ENCODE measurements at regions not wholly inside any gene's neighbourhood (a gene's known extent, or its start where the extent isn't known, plus 50 kb on each side); places are given as distances from the start of the nearest gene placed in this dataset.
"Not testable (repeated sequence)": the region's sequence is repeated elsewhere in the genome, so short reads cannot be mapped to it uniquely, and the experiment has no call there.

DNA sequence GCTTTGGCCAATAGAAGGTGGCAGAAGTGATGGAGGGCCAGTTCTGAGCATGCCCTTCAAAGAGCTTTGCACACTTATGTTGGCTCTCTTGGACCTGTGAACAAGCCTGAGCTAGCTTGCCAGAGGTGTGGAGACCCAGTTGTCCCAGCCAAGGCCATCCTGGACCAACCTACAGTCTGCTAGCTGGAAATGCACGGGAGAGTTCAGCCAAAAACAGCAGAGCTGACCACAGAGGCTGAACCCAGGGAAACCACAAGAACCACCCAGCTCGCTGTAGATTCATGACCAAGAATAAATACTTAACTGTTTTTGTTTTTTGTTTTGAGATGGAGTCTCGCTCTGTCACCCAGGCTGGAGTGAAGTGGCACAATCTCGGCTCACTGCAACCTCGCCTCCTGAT, 65.4 kb upstream of the HAND1 start:
- no peaks in the 10 kb centered on the region for H3K9me3 ChIP-seq
- peaks cover 0 to 19% of the 10 kb centered on the region in 2 experiments for H3K27me3 ChIP-seq (replicated peaks in 1 of 2; ENCODE audit: control insufficient read depth in 2 of 2, extremely low read depth in 1 of 2, insufficient read depth in 2 of 2, low read length in 1 of 2)
- H3K27ac ChIP-seq (ENCODE audit: low read length) = no peak overlapping the region
- Mint-ChIP-seq H3K4me1 (no peaks in the 10 kb centered on the region), H3K4me3 (no peak overlapping the region), H3K36me3 (no peaks in the 10 kb centered on the region), H3K27me3 (peaks cover 7 to 13% of the 10 kb centered on the region in 2 donors), H3K27ac (no peak overlapping the region), H3K9me3 (no peaks in the 10 kb centered on the region)
- H3K36me3 ChIP-seq (ENCODE audit: control insufficient read depth in 2 of 2, extremely low read depth in 1 of 2, insufficient read depth in 1 of 2, low read length in 1 of 2) = no peaks in the 10 kb centered on the region
- H3K4me1 ChIP-seq (ENCODE audit: control insufficient read depth in 1 of 2, extremely low read depth in 1 of 2, insufficient read depth in 2 of 2, low read length in 2 of 2) = no peaks in the 10 kb centered on the region
- ATAC-seq (replicated peaks in 1 of 4) (no peak), DNase-seq (no peak)
- ChIA-PET POLR2A (no interaction called here), CTCF (no interaction called here)
- 78% methylated on average over 4 of the region's 5 CpGs for WGBS (ENCODE audit: insufficient coverage)
- no peak overlapping the region for H3K4me3 ChIP-seq (ENCODE audit: control insufficient read depth in 1 of 2, extremely low read depth in 1 of 2, low read length in 1 of 2)

DNA sequence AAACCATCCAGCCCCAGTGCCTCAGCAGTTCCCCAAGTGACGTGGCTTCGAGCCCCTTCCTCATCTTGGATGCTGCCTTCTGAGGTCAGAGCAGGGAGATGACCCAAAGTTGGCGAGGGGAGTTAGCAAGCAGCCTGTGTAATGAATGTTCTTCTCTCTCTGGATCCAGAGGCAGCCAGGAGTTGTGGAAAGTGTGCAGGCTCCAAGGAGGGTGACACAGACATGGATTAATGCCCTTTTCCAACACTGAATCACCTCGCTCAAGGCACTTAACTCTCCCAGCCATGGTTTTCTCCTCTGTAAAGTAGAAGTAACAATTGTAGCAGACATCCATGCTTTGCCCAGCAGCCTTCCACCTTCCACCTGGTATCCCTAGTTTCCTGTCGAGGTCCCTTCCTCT, 64.6 kb upstream of the HAND1 start:
- POLR2A ChIA-PET = no interaction called here
- H3K9me3 Mint-ChIP-seq = no peaks in the 10 kb centered on the region
- Histone ChIP-seq H3K4me1 (ENCODE audit: control insufficient read depth in 1 of 2, extremely low read depth in 1 of 2, insufficient read depth in 2 of 2, low read length in 2 of 2) (no peaks in the 10 kb centered on the region), H3K27me3 (replicated peaks in 1 of 2; ENCODE audit: control insufficient read depth in 2 of 2, extremely low read depth in 1 of 2, insufficient read depth in 2 of 2, low read length in 1 of 2) (peaks cover 0 to 21% of the 10 kb centered on the region in 2 experiments), H3K4me3 (ENCODE audit: control insufficient read depth in 1 of 2, extremely low read depth in 1 of 2, low read length in 1 of 2) (no peak overlapping the region), H3K27ac (ENCODE audit: low read length) (no peak overlapping the region), H3K36me3 (ENCODE audit: control insufficient read depth in 2 of 2, extremely low read depth in 1 of 2, insufficient read depth in 1 of 2, low read length in 1 of 2) (no peaks in the 10 kb centered on the region), H3K9me3 (no peaks in the 10 kb centered on the region)
- CTCF ChIA-PET = no interaction called here
- no peak overlapping the region for H3K27ac Mint-ChIP-seq
- no CpG with 5 or more reads among the region's 5 CpGs for WGBS (ENCODE audit: insufficient coverage)
- H3K36me3 Mint-ChIP-seq = no peaks in the 10 kb centered on the region
- DNase-seq (no peak), ATAC-seq (replicated peaks in 1 of 4) (no peak)
- H3K4me3 Mint-ChIP-seq = no peak overlapping the region
- no peaks in the 10 kb centered on the region for H3K4me1 Mint-ChIP-seq
- peaks cover 7 to 13% of the 10 kb centered on the region in 2 donors for H3K27me3 Mint-ChIP-seq

DNA sequence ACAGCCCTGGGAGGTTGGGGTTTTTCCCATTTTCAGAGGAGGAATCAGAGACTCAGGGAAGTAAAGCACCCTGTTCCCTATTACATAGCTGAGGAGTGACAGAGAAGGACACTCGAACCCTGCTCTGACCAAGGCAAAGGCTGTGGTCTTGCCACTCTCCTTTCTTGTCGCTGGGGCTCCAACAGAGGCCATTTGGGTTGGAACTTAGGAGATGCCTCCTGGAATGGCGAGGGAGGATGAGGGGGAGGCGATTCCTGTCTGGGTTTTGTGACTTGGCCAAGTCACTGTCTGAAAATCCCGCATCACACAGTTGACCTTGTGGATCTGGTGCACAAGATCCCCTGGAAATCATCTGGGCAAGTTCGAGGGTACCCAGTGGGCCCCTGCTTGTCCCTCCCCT, 64.0 kb upstream of the HAND1 start:
- H3K4me1 Mint-ChIP-seq = no peaks in the 10 kb centered on the region
- H3K27ac ChIP-seq (ENCODE audit: low read length) = no peak overlapping the region
- no peak overlapping the region for H3K4me3 Mint-ChIP-seq
- H3K27ac Mint-ChIP-seq = no peak overlapping the region
- WGBS (ENCODE audit: insufficient coverage) = 29% methylated on average over 1 of the region's 6 CpGs
- H3K36me3 ChIP-seq (ENCODE audit: control insufficient read depth in 2 of 2, extremely low read depth in 1 of 2, insufficient read depth in 1 of 2, low read length in 1 of 2) = no peaks in the 10 kb centered on the region
- ChIA-PET CTCF (no interaction called here), POLR2A (no interaction called here)
- H3K4me1 ChIP-seq (ENCODE audit: control insufficient read depth in 1 of 2, extremely low read depth in 1 of 2, insufficient read depth in 2 of 2, low read length in 2 of 2) = no peaks in the 10 kb centered on the region
- DNase-seq = no peak
- ATAC-seq (replicated peaks in 1 of 4) = no peak
- no peaks in the 10 kb centered on the region for H3K36me3 Mint-ChIP-seq
- H3K27me3 ChIP-seq (replicated peaks in 1 of 2; ENCODE audit: control insufficient read depth in 2 of 2, extremely low read depth in 1 of 2, insufficient read depth in 2 of 2, low read length in 1 of 2) = peaks cover 0 to 21% of the 10 kb centered on the region in 2 experiments
- H3K9me3 Mint-ChIP-seq = no peaks in the 10 kb centered on the region
- H3K9me3 ChIP-seq = no peaks in the 10 kb centered on the region
- H3K27me3 Mint-ChIP-seq = peaks cover 8 to 13% of the 10 kb centered on the region in 2 donors
- H3K4me3 ChIP-seq (ENCODE audit: control insufficient read depth in 1 of 2, extremely low read depth in 1 of 2, low read length in 1 of 2) = no peak overlapping the region

DNA sequence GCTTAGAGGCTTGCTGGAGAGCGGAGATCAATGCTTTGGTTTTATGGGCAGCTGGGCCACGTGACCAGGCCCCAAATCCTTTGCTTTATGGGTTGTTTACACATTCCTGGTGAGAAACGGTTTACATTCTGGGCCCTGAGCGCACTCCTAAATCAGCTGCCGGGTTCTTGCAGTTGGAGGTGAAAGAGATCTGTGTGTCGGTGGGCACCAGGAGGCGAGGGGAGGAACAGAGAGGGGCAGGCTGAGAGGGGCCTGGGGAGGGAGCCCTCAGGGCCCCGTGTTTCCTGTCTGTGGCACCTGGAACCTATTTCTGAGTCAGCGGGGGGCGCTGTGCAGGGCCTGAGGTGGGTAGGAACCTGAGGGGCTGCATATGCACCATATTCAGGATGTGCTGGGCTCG, 63.5 kb upstream of the HAND1 start:
- CTCF ChIA-PET = no interaction called here
- 70% methylated on average over 8 of the region's 11 CpGs for WGBS (ENCODE audit: insufficient coverage)

DNA sequence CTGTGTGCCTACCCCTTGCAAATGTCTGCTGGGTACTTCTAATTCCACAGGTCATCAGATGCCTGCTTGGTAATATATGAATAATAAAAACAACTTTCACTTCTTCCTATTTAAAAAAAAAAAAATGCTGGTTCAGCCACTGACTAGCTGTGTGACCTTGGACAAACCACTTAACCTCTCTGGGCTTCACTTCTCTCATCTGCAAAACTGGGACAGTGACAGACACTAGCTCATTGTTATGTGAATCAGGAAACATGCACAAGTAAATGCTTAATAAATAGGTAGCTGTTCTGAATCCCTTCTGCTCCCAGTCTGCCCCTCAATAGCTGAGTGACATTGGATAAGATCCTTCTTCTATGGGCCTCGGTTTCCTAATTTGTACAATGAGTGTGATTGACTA, 62.6 kb upstream of the HAND1 start:
- Histone ChIP-seq H3K36me3 (ENCODE audit: control insufficient read depth in 2 of 2, extremely low read depth in 1 of 2, insufficient read depth in 1 of 2, low read length in 1 of 2) (no peaks in the 10 kb centered on the region), H3K27me3 (replicated peaks in 1 of 2; ENCODE audit: control insufficient read depth in 2 of 2, extremely low read depth in 1 of 2, insufficient read depth in 2 of 2, low read length in 1 of 2) (peaks cover 0 to 20% of the 10 kb centered on the region in 2 experiments), H3K4me3 (ENCODE audit: control insufficient read depth in 1 of 2, extremely low read depth in 1 of 2, low read length in 1 of 2) (no peak overlapping the region), H3K9me3 (no peaks in the 10 kb centered on the region), H3K27ac (ENCODE audit: low read length) (no peak overlapping the region), H3K4me1 (ENCODE audit: control insufficient read depth in 1 of 2, extremely low read depth in 1 of 2, insufficient read depth in 2 of 2, low read length in 2 of 2) (no peaks in the 10 kb centered on the region)
- ChIA-PET POLR2A (no interaction called here), CTCF (no interaction called here)
- DNase-seq (no peak), ATAC-seq (replicated peaks in 1 of 4) (no peak)
- H3K36me3 Mint-ChIP-seq = no peaks in the 10 kb centered on the region
- no peaks in the 10 kb centered on the region for H3K4me1 Mint-ChIP-seq
- H3K27ac Mint-ChIP-seq = no peak overlapping the region
- no peaks in the 10 kb centered on the region for H3K9me3 Mint-ChIP-seq
- no peak overlapping the region for H3K4me3 Mint-ChIP-seq
- peaks cover 11 to 14% of the 10 kb centered on the region in 2 donors for H3K27me3 Mint-ChIP-seq
- WGBS (ENCODE audit: insufficient coverage) = 40% methylated on average over 1 of the region's 1 CpG

More for the DNA sequence above, 63.5 kb upstream of the HAND1 start:
- no peak overlapping the region for H3K27ac Mint-ChIP-seq
- H3K4me3 Mint-ChIP-seq = no peak overlapping the region
- H3K9me3 Mint-ChIP-seq = no peaks in the 10 kb centered on the region
- Histone ChIP-seq H3K36me3 (ENCODE audit: control insufficient read depth in 2 of 2, extremely low read depth in 1 of 2, insufficient read depth in 1 of 2, low read length in 1 of 2) (no peaks in the 10 kb centered on the region), H3K27me3 (replicated peaks in 1 of 2; ENCODE audit: control insufficient read depth in 2 of 2, extremely low read depth in 1 of 2, insufficient read depth in 2 of 2, low read length in 1 of 2) (peaks cover 0 to 21% of the 10 kb centered on the region in 2 experiments), H3K27ac (ENCODE audit: low read length) (no peak overlapping the region), H3K4me3 (ENCODE audit: control insufficient read depth in 1 of 2, extremely low read depth in 1 of 2, low read length in 1 of 2) (no peak overlapping the region), H3K4me1 (ENCODE audit: control insufficient read depth in 1 of 2, extremely low read depth in 1 of 2, insufficient read depth in 2 of 2, low read length in 2 of 2) (no peaks in the 10 kb centered on the region), H3K9me3 (no peaks in the 10 kb centered on the region)
- peaks cover 12 to 13% of the 10 kb centered on the region in 2 donors for H3K27me3 Mint-ChIP-seq
- POLR2A ChIA-PET = no interaction called here
- ATAC-seq (replicated peaks in 1 of 4) (no peak), DNase-seq (no peak)
- no peaks in the 10 kb centered on the region for H3K4me1 Mint-ChIP-seq
- no peaks in the 10 kb centered on the region for H3K36me3 Mint-ChIP-seq

DNA sequence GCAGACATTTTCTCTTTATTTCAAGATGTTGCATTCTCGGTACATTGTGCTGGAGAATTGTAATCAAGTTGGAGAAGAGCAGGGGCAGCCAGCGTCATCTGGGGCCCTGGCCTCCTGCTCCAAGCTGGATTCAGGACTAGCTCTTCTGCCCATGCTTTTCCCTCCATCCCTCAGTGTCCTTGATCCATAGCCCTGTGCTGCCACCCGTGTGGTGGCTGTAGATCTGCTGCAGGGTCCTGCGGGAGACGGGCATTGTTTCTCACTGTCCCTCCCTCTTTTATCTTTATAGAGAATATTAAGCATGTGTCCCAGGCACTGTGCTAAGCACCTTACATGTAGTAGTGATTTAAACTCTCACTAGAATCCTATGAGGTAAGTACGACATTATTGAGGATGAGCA, 60.5 kb upstream of the HAND1 start:
- ChIA-PET CTCF (no interaction called here), POLR2A (no interaction called here)

DNA sequence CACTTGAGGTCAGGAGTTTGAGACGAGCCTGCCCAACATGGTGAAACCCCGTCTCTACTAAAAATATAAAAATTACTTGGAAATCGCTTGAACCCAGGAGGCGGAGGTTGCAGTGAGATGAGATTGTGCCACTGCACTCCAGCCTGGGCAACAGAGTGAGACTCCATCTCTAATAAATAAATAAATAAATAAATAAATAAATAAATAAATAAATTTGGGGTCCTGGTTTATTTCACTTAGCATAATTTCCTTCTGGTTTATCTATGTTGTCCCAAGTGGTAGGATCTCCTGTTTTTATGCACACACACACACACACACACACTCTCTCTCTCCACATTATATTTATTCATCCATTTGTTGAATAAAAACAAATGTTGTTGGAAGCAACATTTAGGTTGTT, 58.4 kb upstream of the HAND1 start:
- H3K4me1 Mint-ChIP-seq; POLR2A ChIA-PET; H3K4me3 ChIP-seq (ENCODE audit: control insufficient read depth in 1 of 2, extremely low read depth in 1 of 2, low read length in 1 of 2); H3K4me1 ChIP-seq (ENCODE audit: control insufficient read depth in 1 of 2, extremely low read depth in 1 of 2, insufficient read depth in 2 of 2, low read length in 2 of 2); H3K4me3 Mint-ChIP-seq; CTCF ChIA-PET; ATAC-seq (replicated peaks in 1 of 4); H3K27ac ChIP-seq (ENCODE audit: low read length); H3K27ac Mint-ChIP-seq; DNase-seq; H3K36me3 Mint-ChIP-seq; H3K9me3 ChIP-seq; H3K36me3 ChIP-seq (ENCODE audit: control insufficient read depth in 2 of 2, extremely low read depth in 1 of 2, insufficient read depth in 1 of 2, low read length in 1 of 2); H3K9me3 Mint-ChIP-seq: not testable (repeated sequence)
- 67% methylated on average over 1 of the region's 4 CpGs for WGBS (ENCODE audit: insufficient coverage)
- H3K27me3 Mint-ChIP-seq = peaks cover 8 to 20% of the 10 kb centered on the region in 2 donors
- H3K27me3 ChIP-seq (replicated peaks in 1 of 2; ENCODE audit: control insufficient read depth in 2 of 2, extremely low read depth in 1 of 2, insufficient read depth in 2 of 2, low read length in 1 of 2) = peaks cover 0 to 12% of the 10 kb centered on the region in 2 experiments

More for the DNA sequence above, 60.5 kb upstream of the HAND1 start:
- no peaks in the 10 kb centered on the region for H3K36me3 Mint-ChIP-seq
- H3K4me1 Mint-ChIP-seq = no peaks in the 10 kb centered on the region
- no peak overlapping the region for H3K27ac Mint-ChIP-seq
- WGBS (ENCODE audit: insufficient coverage) = 67% methylated on average over 1 of the region's 6 CpGs
- no peaks in the 10 kb centered on the region for H3K9me3 Mint-ChIP-seq
- Histone ChIP-seq H3K27me3 (replicated peaks in 1 of 2; ENCODE audit: control insufficient read depth in 2 of 2, extremely low read depth in 1 of 2, insufficient read depth in 2 of 2, low read length in 1 of 2) (peaks cover 0 to 22% of the 10 kb centered on the region in 2 experiments), H3K4me1 (ENCODE audit: control insufficient read depth in 1 of 2, extremely low read depth in 1 of 2, insufficient read depth in 2 of 2, low read length in 2 of 2) (no peaks in the 10 kb centered on the region), H3K4me3 (ENCODE audit: control insufficient read depth in 1 of 2, extremely low read depth in 1 of 2, low read length in 1 of 2) (no peak overlapping the region), H3K9me3 (no peaks in the 10 kb centered on the region), H3K36me3 (ENCODE audit: control insufficient read depth in 2 of 2, extremely low read depth in 1 of 2, insufficient read depth in 1 of 2, low read length in 1 of 2) (no peaks in the 10 kb centered on the region), H3K27ac (ENCODE audit: low read length) (no peak overlapping the region)
- H3K27me3 Mint-ChIP-seq = peaks cover 16 to 21% of the 10 kb centered on the region in 2 donors
- ATAC-seq (replicated peaks in 1 of 4) = no peak
- no peak for DNase-seq
- no peak overlapping the region for H3K4me3 Mint-ChIP-seq
